Endothelial cell of umbilical vein (primary cell): ENCODE measurements at regions not wholly inside any gene's neighbourhood (a gene's known extent, or its start where the extent isn't known, plus 50 kb on each side); places are given as distances from the start of the nearest gene placed in this dataset.

Experiments
- BruUV-seq: library from RNA; stranded (reverse); fragments of 400-500 nt; replicated peaks from 2 replicates; lab custom pipeline; 2021; lab: Mats Ljungman, UMichigan
- CTCF ChIA-PET: fragments of 300-600, 350-600 bp; sonication (Branson Sonifier 250); formaldehyde crosslinking; loops from one replicate; lab custom pipeline; 2021; ENCODE audit warnings: antibody characterized with exemption, inconsistent platforms; lab: Charles Lee
- POLR2A ChIA-PET: fragments of 300-600, 350-600 bp; sonication (Branson Sonifier 250); formaldehyde crosslinking; loops from one replicate; lab custom pipeline; 2021; ENCODE audit warnings: antibody characterized with exemption, inconsistent platforms; lab: Charles Lee
- DNase-seq: peaks from one replicate; pipeline ENCODE4 v3.0.0-alpha.2; 2011; ENCODE audit warnings: low read depth, low spot score
- FAIRE-seq: peaks from 2 replicates; lab custom pipeline; 2011; peaks lifted over from hg19 to GRCh38; lab: Jason Lieb, UNC
- H2AFZ ChIP-seq: 2 replicates; pipeline ENCODE4 v1.6.0; 2012; ENCODE audit warnings: low read depth, low read length, control low read depth, inconsistent platforms
- H3K27ac ChIP-seq: 2 replicates; pipeline ENCODE4 v1.5.1; 2011; ENCODE audit warnings: low read depth, mild to moderate bottlenecking, control low read depth, low read length, moderate library complexity; ENCODE audit not compliant: insufficient read depth
- H3K27me3 ChIP-seq, 2 experiments: 2 replicates each; pipeline versions ENCODE4 v1.6.0 to v1.6.1; 2011; ENCODE audit warnings: low read length in 2 of 2, mixed read lengths in 1 of 2; ENCODE audit not compliant: control insufficient read depth in 2 of 2, insufficient read depth in 2 of 2
- H3K36me3 ChIP-seq, 2 experiments: 2 replicates in 1 of 2; 3 replicates in 1 of 2; pipeline ENCODE4 v1.5.1; 2011; ENCODE audit warnings: low read length in 2 of 2, mild to moderate bottlenecking in 1 of 2, moderate library complexity in 1 of 2; ENCODE audit not compliant: control insufficient read depth in 2 of 2, insufficient read depth in 2 of 2; ENCODE audit errors: extremely low read depth in 1 of 2
- H3K4me1 ChIP-seq: 3 replicates; pipeline ENCODE4 v1.5.1; 2011; ENCODE audit warnings: mild to moderate bottlenecking, low read length; ENCODE audit not compliant: control insufficient read depth, insufficient read depth; ENCODE audit errors: extremely low read depth
- H3K4me2 ChIP-seq: 2 replicates; pipeline ENCODE4 v1.6.1; 2011; ENCODE audit warnings: low read length, control low read depth, mixed read lengths; ENCODE audit not compliant: insufficient read depth
- H3K4me3 ChIP-seq, 3 experiments: fragments of 200-600 bp in 1 of 3; sonication (generic), shearing (Covaris generic) in 1 of 3; replicated peaks in 1 of 3; 2 replicates each; pipeline ENCODE4 v1.5.1; 2011 to 2016; ENCODE audit warnings: control low read depth in 3 of 3, low read length in 3 of 3, mild to moderate bottlenecking in 2 of 3, inconsistent platforms in 1 of 3, low read depth in 1 of 3, moderate library complexity in 1 of 3; ENCODE audit not compliant: insufficient read depth in 1 of 3
- H3K79me2 ChIP-seq: 2 replicates; pipeline ENCODE4 v1.6.0; 2012; ENCODE audit warnings: low read length, inconsistent platforms; ENCODE audit not compliant: control insufficient read depth, insufficient read depth
- H3K9ac ChIP-seq: replicated peaks from 2 replicates; pipeline ENCODE3; 2011; ENCODE audit warnings: low read length, control low read depth; ENCODE audit not compliant: insufficient read depth; ENCODE audit errors: extremely low read depth
- H3K9me1 ChIP-seq: replicated peaks from 3 replicates; pipeline ENCODE4 v1.6.0; 2011; ENCODE audit warnings: mild to moderate bottlenecking, low read length; ENCODE audit not compliant: control insufficient read depth, insufficient read depth; ENCODE audit errors: extremely low read depth
- H3K9me3 ChIP-seq: replicated peaks from 2 replicates; pipeline ENCODE4 v1.5.1; 2012; ENCODE audit warnings: low read length, inconsistent platforms; ENCODE audit not compliant: control insufficient read depth, insufficient read depth
- H4K20me1 ChIP-seq: replicated peaks from 2 replicates; pipeline ENCODE3; 2011; ENCODE audit warnings: mild to moderate bottlenecking, low read length; ENCODE audit not compliant: control insufficient read depth, insufficient read depth; ENCODE audit errors: extremely low read depth
- EZH2 ChIP-seq: IDR thresholded peaks from 2 replicates; pipeline ENCODE4 v1.6.1; 2012; ENCODE audit warnings: borderline replicate concordance, low read depth, mild to moderate bottlenecking, moderate library complexity, low read length, inconsistent platforms; ENCODE audit not compliant: severe bottlenecking
- FOS ChIP-seq: IDR thresholded peaks from 2 replicates; pipeline ENCODE4 v1.6.1; 2011; ENCODE audit warnings: mild to moderate bottlenecking, low read length, moderate library complexity, borderline replicate concordance; ENCODE audit not compliant: insufficient read depth
- GATA2 ChIP-seq: IDR thresholded peaks from 2 replicates; pipeline ENCODE4 v1.7.0; 2011; ENCODE audit warnings: low read depth, mild to moderate bottlenecking, moderate library complexity, mixed read lengths, low read length; ENCODE audit not compliant: insufficient read length, insufficient read depth
- JUN ChIP-seq: IDR thresholded peaks from 2 replicates; pipeline ENCODE4 v1.6.1; 2011; ENCODE audit warnings: borderline replicate concordance, low read depth; ENCODE audit not compliant: insufficient read length, insufficient read depth
- MAX ChIP-seq: IDR thresholded peaks from 2 replicates; pipeline ENCODE4 v1.6.1; 2011; ENCODE audit not compliant: insufficient read depth, insufficient read length
- MYC ChIP-seq: IDR thresholded peaks from one replicate; pipeline ENCODE4 v1.6.1; 2011; ENCODE audit warnings: mild to moderate bottlenecking, low read depth, low read length
- POLR2A ChIP-seq: IDR thresholded peaks from 2 replicates; pipeline ENCODE4 v1.6.1; 2012; ENCODE audit warnings: low read depth, mild to moderate bottlenecking, control low read depth, low read length
- POLR2AphosphoS5 ChIP-seq: IDR thresholded peaks from 2 replicates; pipeline ENCODE4 v1.6.1; 2012; ENCODE audit warnings: low read depth, mild to moderate bottlenecking, control low read depth, low read length, moderate library complexity; ENCODE audit not compliant: insufficient read depth
- dilution Hi-C: fragments of 300-500 bp; cut with MboI; formaldehyde crosslinking; loops from one replicate; pipeline ENCODE4 v1.15.0; 2019; ENCODE audit warnings: low sequenced_read_pairs; ENCODE audit not compliant: extremely low pct_ligation_motif_present
- intact Hi-C: fragments of 100-400 bp; cut with micrococcal nuclease; formaldehyde crosslinking; loops from one replicate; pipeline ENCODE4 v1.10.0; 2022
- TF ChIP-seq, protein P1 (sequence below), 2 donors: IDR thresholded peaks; 1 replicate in 1 of 2; 2 replicates in 1 of 2; pipeline ENCODE4 v1.5.1; 2011; ENCODE audit warnings: low read length in 2 of 2, mild to moderate bottlenecking in 2 of 2, moderate library complexity in 2 of 2, control low read depth in 1 of 2, inconsistent platforms in 1 of 2, low read depth in 1 of 2; ENCODE audit not compliant: insufficient read depth in 1 of 2; ENCODE audit errors: extremely low read depth in 1 of 2

GRCh38 chr17:15154618-15155017 is 110.5 kb downstream of the PMP22 start:
- Histone ChIP-seq H3K9ac (no peak overlapping the region), H3K9me1 (no peaks in the 10 kb centered on the region), H2AFZ (no peak overlapping the region), H3K9me3 (no peaks in the 10 kb centered on the region), H3K79me2 (no peaks in the 10 kb centered on the region), H3K4me2 (no peak overlapping the region), H3K4me3 (no peak overlapping the region), H3K36me3 (no peaks in the 10 kb centered on the region), H4K20me1 (no peaks in the 10 kb centered on the region), H3K27me3 (no peaks in the 10 kb centered on the region), H3K27ac (no peak overlapping the region), H3K4me1 (no peaks in the 10 kb centered on the region)
- TF ChIP-seq GATA2 (no peak), EZH2 (no peak), JUN (no peak), POLR2A (no peak), POLR2AphosphoS5 (no peak), MYC (no peak), FOS (no peak), MAX (no peak)
- TF ChIP-seq, protein P1, sequence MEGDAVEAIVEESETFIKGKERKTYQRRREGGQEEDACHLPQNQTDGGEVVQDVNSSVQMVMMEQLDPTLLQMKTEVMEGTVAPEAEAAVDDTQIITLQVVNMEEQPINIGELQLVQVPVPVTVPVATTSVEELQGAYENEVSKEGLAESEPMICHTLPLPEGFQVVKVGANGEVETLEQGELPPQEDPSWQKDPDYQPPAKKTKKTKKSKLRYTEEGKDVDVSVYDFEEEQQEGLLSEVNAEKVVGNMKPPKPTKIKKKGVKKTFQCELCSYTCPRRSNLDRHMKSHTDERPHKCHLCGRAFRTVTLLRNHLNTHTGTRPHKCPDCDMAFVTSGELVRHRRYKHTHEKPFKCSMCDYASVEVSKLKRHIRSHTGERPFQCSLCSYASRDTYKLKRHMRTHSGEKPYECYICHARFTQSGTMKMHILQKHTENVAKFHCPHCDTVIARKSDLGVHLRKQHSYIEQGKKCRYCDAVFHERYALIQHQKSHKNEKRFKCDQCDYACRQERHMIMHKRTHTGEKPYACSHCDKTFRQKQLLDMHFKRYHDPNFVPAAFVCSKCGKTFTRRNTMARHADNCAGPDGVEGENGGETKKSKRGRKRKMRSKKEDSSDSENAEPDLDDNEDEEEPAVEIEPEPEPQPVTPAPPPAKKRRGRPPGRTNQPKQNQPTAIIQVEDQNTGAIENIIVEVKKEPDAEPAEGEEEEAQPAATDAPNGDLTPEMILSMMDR (IDR thresholded peaks at IDR 0.05; ENCODE audit: extremely low read depth in 1 of 2, insufficient read depth in 1 of 2, low read depth in 1 of 2, low read length in 2 of 2) = no peak
- intact Hi-C loops (loop anchor here (5.0 kb wide), 1 partner anchor 1557 kb away; no protein-coding TSS in a partner anchor), dilution Hi-C loops (no loop called here)
- no TSS peak for BruUV-seq
- no peak for DNase-seq
- no peak for FAIRE-seq
- CTCF ChIA-PET = no interaction called here
- POLR2A ChIA-PET = no interaction called here
